22Rv1 (cell line): ENCODE measurements at regions not wholly inside any gene's neighbourhood (a gene's known extent, or its start where the extent isn't known, plus 50 kb on each side); places are given as distances from the start of the nearest gene placed in this dataset.

Experiments
- ZFX ChIP-seq: fragments of 450-650 bp; IDR thresholded peaks from 2 replicates; pipeline ENCODE4 v1.6.1; 2017; ENCODE audit warnings: antibody characterized with exemption, borderline replicate concordance
- TF ChIP-seq, protein P1 (sequence below): fragments of 450-650 bp; IDR thresholded peaks from 2 replicates; pipeline ENCODE4 v1.5.1; 2017; ENCODE audit warnings: mild to moderate bottlenecking

- TF ChIP-seq, protein P1, sequence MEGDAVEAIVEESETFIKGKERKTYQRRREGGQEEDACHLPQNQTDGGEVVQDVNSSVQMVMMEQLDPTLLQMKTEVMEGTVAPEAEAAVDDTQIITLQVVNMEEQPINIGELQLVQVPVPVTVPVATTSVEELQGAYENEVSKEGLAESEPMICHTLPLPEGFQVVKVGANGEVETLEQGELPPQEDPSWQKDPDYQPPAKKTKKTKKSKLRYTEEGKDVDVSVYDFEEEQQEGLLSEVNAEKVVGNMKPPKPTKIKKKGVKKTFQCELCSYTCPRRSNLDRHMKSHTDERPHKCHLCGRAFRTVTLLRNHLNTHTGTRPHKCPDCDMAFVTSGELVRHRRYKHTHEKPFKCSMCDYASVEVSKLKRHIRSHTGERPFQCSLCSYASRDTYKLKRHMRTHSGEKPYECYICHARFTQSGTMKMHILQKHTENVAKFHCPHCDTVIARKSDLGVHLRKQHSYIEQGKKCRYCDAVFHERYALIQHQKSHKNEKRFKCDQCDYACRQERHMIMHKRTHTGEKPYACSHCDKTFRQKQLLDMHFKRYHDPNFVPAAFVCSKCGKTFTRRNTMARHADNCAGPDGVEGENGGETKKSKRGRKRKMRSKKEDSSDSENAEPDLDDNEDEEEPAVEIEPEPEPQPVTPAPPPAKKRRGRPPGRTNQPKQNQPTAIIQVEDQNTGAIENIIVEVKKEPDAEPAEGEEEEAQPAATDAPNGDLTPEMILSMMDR, result no peak
- TF ChIP-seq ZFX, result no peak
These were observed 80.1 kb upstream of the FZD8 start for GRCh38 chr10:35722226-35722625.
